CD4-positive, alpha-beta memory T cell (primary cell): ENCODE measurements at regions not wholly inside any gene's neighbourhood (a gene's known extent, or its start where the extent isn't known, plus 50 kb on each side); places are given as distances from the start of the nearest gene placed in this dataset.
"Not testable (repeated sequence)": the region's sequence is repeated elsewhere in the genome, so short reads cannot be mapped to it uniquely, and the experiment has no call there.

Experiments
- CTCF ChIA-PET: fragments of 350-600 bp; sonication (Branson Sonifier 250); formaldehyde crosslinking; loops from one replicate; lab custom pipeline; 2021; ENCODE audit warnings: inconsistent platforms; ENCODE audit not compliant: partially characterized antibody; lab: Charles Lee
- POLR2A ChIA-PET: fragments of 350-600 bp; sonication (Branson Sonifier 250); formaldehyde crosslinking; loops from one replicate; lab custom pipeline; 2021; ENCODE audit not compliant: partially characterized antibody; lab: Charles Lee
- DNase-seq, 5 donors: peaks; one replicate each; pipeline versions ENCODE4 v3.0.0 to v3.0.0-alpha.2; 2020 to 2022; ENCODE audit warnings: mixed read lengths in 1 of 5
- H3K27ac ChIP-seq: one replicate; pipeline ENCODE4 v1.7.0; 2013; ENCODE audit warnings: low read depth, low read length
- H3K27me3 ChIP-seq: 2 replicates; pipeline ENCODE4 v1.7.0; 2013; ENCODE audit warnings: mild to moderate bottlenecking, low read length, moderate library complexity; ENCODE audit not compliant: insufficient read depth
- H3K36me3 ChIP-seq: 2 replicates; pipeline ENCODE4 v1.7.0; 2013; ENCODE audit warnings: mild to moderate bottlenecking, low read length, moderate library complexity; ENCODE audit not compliant: insufficient read depth
- H3K4me1 ChIP-seq: 2 replicates; pipeline ENCODE4 v1.7.0; 2013; ENCODE audit warnings: mild to moderate bottlenecking, low read length, moderate library complexity; ENCODE audit not compliant: insufficient read depth
- H3K4me3 ChIP-seq, 2 donors: one replicate each; pipeline ENCODE4 v1.7.0; 2013; ENCODE audit warnings: low read length in 2 of 2, mild to moderate bottlenecking in 1 of 2
- H3K9me3 ChIP-seq, 2 donors: one replicate each; pipeline ENCODE4 v1.7.0; 2013; ENCODE audit warnings: low read length in 2 of 2, control low read depth in 1 of 2; ENCODE audit not compliant: control insufficient read depth in 1 of 2
- H3K27ac Mint-ChIP-seq, 7 donors: one replicate each; pipeline ENCODE4 v1.8.0; 2020 to 2021; ENCODE audit warnings: mixed read lengths in 7 of 7, mild to moderate bottlenecking in 6 of 7, inconsistent platforms in 3 of 7, moderate library complexity in 3 of 7
- H3K27me3 Mint-ChIP-seq, 2 donors: one replicate each; pipeline ENCODE4 v1.8.0; 2020 to 2021; ENCODE audit warnings: mixed read lengths in 2 of 2
- H3K36me3 Mint-ChIP-seq, 2 donors: one replicate each; pipeline ENCODE4 v1.8.0; 2020 to 2021; ENCODE audit warnings: mixed read lengths in 2 of 2, inconsistent platforms in 1 of 2, mild to moderate bottlenecking in 1 of 2
- H3K4me1 Mint-ChIP-seq, 4 donors: one replicate each; pipeline ENCODE4 v1.8.0; 2020 to 2021; ENCODE audit warnings: mixed read lengths in 4 of 4, mild to moderate bottlenecking in 1 of 4
- H3K4me3 Mint-ChIP-seq, 8 donors: one replicate each; pipeline ENCODE4 v1.8.0; 2020 to 2021; ENCODE audit warnings: mixed read lengths in 8 of 8, mild to moderate bottlenecking in 7 of 8, moderate library complexity in 6 of 8, inconsistent platforms in 3 of 8
- H3K9me3 Mint-ChIP-seq, 8 donors: one replicate each; pipeline ENCODE4 v1.8.0; 2020 to 2021; ENCODE audit warnings: mixed read lengths in 8 of 8, mild to moderate bottlenecking in 5 of 8, inconsistent platforms in 3 of 8, moderate library complexity in 1 of 8
- intact Hi-C: fragments of 100-400 bp; cut with micrococcal nuclease; formaldehyde crosslinking; loops from one replicate; pipeline ENCODE4 v1.15.1; 2023

- CTCF ChIA-PET: not testable (repeated sequence)
These were observed 99.0 kb downstream of the SYT15 start for GRCh38 chr10:46677836-46678435.

DNA sequence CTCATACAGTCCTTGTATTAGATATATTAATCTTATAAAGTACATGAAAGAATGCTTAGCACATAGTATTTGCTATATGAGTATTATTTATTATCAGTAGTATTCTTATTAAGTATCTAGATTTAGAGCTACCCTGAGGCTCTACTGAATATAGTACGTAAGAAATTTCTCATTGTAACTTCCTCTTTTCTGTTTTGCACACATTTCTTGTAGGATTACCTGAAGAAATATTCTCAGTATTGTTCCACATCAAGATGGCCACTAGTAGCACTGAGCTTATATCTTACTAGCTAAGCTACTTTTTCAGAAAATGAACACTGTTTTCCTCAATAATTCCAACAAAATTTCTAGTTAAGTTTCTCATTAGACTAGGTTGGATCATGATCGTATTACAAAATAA is 112.5 kb downstream of the SYT15 start:
- H3K27ac ChIP-seq, H3K36me3 Mint-ChIP-seq, intact Hi-C loops, H3K27me3 ChIP-seq, POLR2A ChIA-PET, H3K9me3 Mint-ChIP-seq, H3K9me3 ChIP-seq, H3K36me3 ChIP-seq, DNase-seq, CTCF ChIA-PET, H3K4me1 ChIP-seq, H3K4me1 Mint-ChIP-seq, H3K4me3 Mint-ChIP-seq, H3K27ac Mint-ChIP-seq, H3K27me3 Mint-ChIP-seq, H3K4me3 ChIP-seq: not testable (repeated sequence)

More at GRCh38 chr10:46677836-46678435, 99.0 kb downstream of the SYT15 start:
- intact Hi-C loops, H3K27me3 Mint-ChIP-seq, H3K9me3 Mint-ChIP-seq, H3K4me3 Mint-ChIP-seq, H3K4me1 Mint-ChIP-seq, POLR2A ChIA-PET, DNase-seq, H3K27ac Mint-ChIP-seq, H3K4me1 ChIP-seq, H3K36me3 Mint-ChIP-seq, H3K9me3 ChIP-seq, H3K4me3 ChIP-seq, H3K27ac ChIP-seq, H3K36me3 ChIP-seq, H3K27me3 ChIP-seq: not testable (repeated sequence)

GRCh38 chr10:46693218-46693617 is 114.3 kb downstream of the SYT15 start:
- intact Hi-C loops, H3K9me3 Mint-ChIP-seq, CTCF ChIA-PET, H3K27ac ChIP-seq, H3K9me3 ChIP-seq, H3K4me3 ChIP-seq, H3K4me1 ChIP-seq, H3K27me3 ChIP-seq, H3K36me3 ChIP-seq, H3K4me1 Mint-ChIP-seq, H3K4me3 Mint-ChIP-seq, H3K36me3 Mint-ChIP-seq, H3K27me3 Mint-ChIP-seq, POLR2A ChIA-PET, H3K27ac Mint-ChIP-seq: not testable (repeated sequence)
- peak in 3 of 5 donors; percentile 5 to 10 (median 8) for DNase-seq

- H3K36me3 Mint-ChIP-seq, DNase-seq, H3K27me3 ChIP-seq, H3K4me1 ChIP-seq, H3K9me3 ChIP-seq, H3K36me3 ChIP-seq, H3K4me1 Mint-ChIP-seq, POLR2A ChIA-PET, H3K4me3 ChIP-seq, H3K9me3 Mint-ChIP-seq, H3K27me3 Mint-ChIP-seq, H3K4me3 Mint-ChIP-seq, intact Hi-C loops, H3K27ac Mint-ChIP-seq, H3K27ac ChIP-seq, CTCF ChIA-PET: not testable (repeated sequence)
These were observed 138.3 kb downstream of the SYT15 start for GRCh38 chr10:46717264-46717663.

DNA sequence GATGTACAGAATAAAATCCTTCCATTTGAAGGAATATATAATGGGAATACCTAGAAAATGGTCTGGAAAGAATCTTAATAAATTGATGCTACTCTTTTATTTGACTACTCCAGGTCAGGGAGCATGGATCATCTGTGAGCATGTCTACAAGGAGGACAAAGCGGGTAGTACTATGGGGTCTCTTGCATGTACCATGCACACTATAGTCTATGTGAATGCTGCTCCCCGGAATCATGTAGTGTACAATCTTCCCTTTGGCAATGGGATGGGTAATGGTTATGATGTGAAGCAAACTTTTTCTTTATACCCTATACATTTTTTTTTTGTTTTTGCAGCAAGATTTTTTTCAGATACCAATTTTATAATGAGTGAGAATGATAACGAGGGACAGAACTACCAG is 139.1 kb downstream of the SYT15 start:
- H3K4me1 Mint-ChIP-seq, H3K9me3 Mint-ChIP-seq, H3K27ac Mint-ChIP-seq, POLR2A ChIA-PET, DNase-seq, H3K27ac ChIP-seq, H3K4me3 Mint-ChIP-seq, intact Hi-C loops, H3K36me3 ChIP-seq, CTCF ChIA-PET, H3K4me3 ChIP-seq, H3K27me3 Mint-ChIP-seq, H3K36me3 Mint-ChIP-seq, H3K9me3 ChIP-seq, H3K27me3 ChIP-seq, H3K4me1 ChIP-seq: not testable (repeated sequence)

DNA sequence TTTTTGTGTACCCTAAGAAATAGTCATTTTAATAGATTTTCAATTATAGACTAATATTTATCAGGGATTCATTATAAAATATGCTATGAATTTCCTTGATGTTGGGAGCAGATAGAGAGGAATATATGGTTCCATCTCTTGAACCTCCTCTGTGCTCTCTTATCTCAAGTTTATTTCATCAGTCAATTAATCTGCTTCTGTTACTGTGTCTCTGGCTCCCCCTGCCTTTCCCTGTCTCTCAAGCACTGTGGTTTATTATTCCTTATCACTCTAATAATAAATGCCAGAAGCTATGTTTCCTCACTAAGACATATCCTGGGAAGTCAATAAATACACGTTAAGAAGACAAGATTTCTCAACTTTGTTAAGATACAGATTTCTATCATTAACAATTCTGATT is 141.5 kb downstream of the SYT15 start:
- H3K36me3 Mint-ChIP-seq, H3K27ac ChIP-seq, CTCF ChIA-PET, H3K27me3 ChIP-seq, H3K4me3 Mint-ChIP-seq, H3K36me3 ChIP-seq, H3K4me1 Mint-ChIP-seq, H3K4me1 ChIP-seq, POLR2A ChIA-PET, H3K27ac Mint-ChIP-seq, H3K4me3 ChIP-seq, H3K9me3 Mint-ChIP-seq, H3K9me3 ChIP-seq, DNase-seq, intact Hi-C loops, H3K27me3 Mint-ChIP-seq: not testable (repeated sequence)

DNA sequence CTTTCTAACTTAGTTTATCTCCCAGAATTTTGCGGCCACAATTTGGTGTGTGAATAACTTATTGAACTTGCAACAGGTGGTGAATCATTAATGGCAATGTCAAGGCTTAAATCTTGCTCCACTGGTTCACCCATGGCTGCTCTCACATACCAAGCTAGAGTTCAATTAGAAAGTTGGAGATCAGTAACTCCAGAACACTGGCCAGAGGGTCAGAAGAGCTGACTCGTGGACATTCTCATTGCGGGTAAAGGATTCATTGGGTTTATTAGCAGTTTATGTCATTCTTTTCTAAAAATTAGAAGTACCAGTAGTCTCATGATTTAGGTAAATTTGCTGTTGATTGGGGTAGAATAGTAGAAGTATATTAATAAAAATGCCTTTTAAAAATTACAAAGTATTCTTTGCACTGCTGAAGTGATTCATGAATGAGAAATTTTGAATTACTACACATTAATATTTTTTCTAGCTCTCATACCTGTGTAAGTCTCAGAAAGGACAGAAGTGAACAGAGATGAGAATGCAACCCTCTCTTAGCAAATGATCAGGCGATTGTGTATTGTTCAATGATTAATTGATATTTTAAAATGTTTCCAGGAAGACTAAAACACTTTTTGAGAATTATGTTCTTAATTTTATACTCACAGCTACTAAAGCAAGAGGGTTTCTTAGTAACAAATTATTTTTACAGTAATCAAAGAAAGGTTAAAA is 142.0 kb downstream of the SYT15 start:
- CTCF ChIA-PET, DNase-seq, POLR2A ChIA-PET, H3K27ac Mint-ChIP-seq, H3K4me1 Mint-ChIP-seq, H3K36me3 ChIP-seq, H3K27ac ChIP-seq, H3K4me3 ChIP-seq, H3K27me3 ChIP-seq, H3K36me3 Mint-ChIP-seq, H3K4me1 ChIP-seq, H3K27me3 Mint-ChIP-seq, H3K4me3 Mint-ChIP-seq, H3K9me3 Mint-ChIP-seq, H3K9me3 ChIP-seq, intact Hi-C loops: not testable (repeated sequence)

DNA sequence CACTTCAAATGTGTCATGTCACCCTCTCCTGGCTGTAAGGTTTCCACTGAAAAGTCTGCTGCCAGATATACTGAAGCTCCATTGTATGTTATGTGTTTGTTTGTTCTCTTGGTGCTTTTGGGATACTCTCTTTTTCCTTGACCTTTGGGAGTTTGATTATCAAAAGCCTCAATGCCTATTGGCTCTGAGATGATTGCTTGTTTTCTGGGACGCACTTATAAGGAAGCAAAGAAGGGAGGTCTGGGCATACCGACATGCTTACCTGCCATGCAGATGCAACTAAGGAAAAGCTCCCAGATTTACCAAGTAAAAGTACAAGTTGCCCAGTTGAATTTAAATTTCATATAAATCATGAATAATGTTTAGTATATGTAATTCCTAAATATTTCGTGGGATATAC is 145.3 kb downstream of the SYT15 start:
- H3K27me3 Mint-ChIP-seq, H3K4me1 ChIP-seq, H3K9me3 Mint-ChIP-seq, CTCF ChIA-PET, H3K27ac ChIP-seq, H3K4me3 Mint-ChIP-seq, POLR2A ChIA-PET, H3K4me3 ChIP-seq, H3K36me3 Mint-ChIP-seq, H3K27me3 ChIP-seq, H3K27ac Mint-ChIP-seq, H3K36me3 ChIP-seq, H3K4me1 Mint-ChIP-seq, H3K9me3 ChIP-seq, DNase-seq, intact Hi-C loops: not testable (repeated sequence)
